ENCODE measurements at regions not wholly inside any gene's neighbourhood (a gene's known extent, or its start where the extent isn't known, plus 50 kb on each side); places are given as distances from the start of the nearest gene placed in this dataset.

DNA sequence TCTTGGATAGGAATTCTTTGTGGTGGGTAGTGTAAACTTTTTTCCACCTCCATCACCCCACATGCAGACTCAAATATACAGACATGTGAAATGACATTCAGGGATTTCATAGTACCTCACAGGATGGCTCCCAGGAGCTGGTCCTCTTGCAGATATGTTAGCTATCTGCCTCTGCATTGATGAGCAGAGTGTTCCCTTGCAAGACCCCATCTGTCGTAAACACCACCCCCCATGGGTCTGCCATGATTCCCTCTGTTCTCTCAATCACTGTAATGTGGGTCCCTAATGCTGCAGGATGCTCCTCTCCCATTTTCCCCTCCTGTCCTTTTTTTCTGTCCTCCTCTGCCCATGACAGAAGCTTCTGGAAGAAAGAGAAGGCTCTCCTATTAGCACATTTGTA, 391.2 kb upstream of the PODXL start (continued):
- TF ChIP-seq, protein P1, sequence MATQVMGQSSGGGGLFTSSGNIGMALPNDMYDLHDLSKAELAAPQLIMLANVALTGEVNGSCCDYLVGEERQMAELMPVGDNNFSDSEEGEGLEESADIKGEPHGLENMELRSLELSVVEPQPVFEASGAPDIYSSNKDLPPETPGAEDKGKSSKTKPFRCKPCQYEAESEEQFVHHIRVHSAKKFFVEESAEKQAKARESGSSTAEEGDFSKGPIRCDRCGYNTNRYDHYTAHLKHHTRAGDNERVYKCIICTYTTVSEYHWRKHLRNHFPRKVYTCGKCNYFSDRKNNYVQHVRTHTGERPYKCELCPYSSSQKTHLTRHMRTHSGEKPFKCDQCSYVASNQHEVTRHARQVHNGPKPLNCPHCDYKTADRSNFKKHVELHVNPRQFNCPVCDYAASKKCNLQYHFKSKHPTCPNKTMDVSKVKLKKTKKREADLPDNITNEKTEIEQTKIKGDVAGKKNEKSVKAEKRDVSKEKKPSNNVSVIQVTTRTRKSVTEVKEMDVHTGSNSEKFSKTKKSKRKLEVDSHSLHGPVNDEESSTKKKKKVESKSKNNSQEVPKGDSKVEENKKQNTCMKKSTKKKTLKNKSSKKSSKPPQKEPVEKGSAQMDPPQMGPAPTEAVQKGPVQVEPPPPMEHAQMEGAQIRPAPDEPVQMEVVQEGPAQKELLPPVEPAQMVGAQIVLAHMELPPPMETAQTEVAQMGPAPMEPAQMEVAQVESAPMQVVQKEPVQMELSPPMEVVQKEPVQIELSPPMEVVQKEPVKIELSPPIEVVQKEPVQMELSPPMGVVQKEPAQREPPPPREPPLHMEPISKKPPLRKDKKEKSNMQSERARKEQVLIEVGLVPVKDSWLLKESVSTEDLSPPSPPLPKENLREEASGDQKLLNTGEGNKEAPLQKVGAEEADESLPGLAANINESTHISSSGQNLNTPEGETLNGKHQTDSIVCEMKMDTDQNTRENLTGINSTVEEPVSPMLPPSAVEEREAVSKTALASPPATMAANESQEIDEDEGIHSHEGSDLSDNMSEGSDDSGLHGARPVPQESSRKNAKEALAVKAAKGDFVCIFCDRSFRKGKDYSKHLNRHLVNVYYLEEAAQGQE (IDR thresholded peaks at IDR 0.05) = no peak
- TF ChIP-seq CEBPB (IDR thresholded peaks at IDR 0.05) (no peak), POLR2AphosphoS2 (conservative IDR thresholded peaks at IDR 0.05; ENCODE audit: low read length) (no peak), BCL3 (IDR thresholded peaks at IDR 0.05) (no peak), RARB (CRISPR knock-in tag; IDR thresholded peaks at IDR 0.05) (no peak)
- TF ChIP-seq, protein P2, sequence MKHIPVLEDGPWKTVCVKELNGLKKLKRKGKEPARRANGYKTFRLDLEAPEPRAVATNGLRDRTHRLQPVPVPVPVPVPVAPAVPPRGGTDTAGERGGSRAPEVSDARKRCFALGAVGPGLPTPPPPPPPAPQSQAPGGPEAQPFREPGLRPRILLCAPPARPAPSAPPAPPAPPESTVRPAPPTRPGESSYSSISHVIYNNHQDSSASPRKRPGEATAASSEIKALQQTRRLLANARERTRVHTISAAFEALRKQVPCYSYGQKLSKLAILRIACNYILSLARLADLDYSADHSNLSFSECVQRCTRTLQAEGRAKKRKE (CRISPR knock-in tag; IDR thresholded peaks at IDR 0.05; ENCODE audit: low read depth) = no peak

GRCh38 chr7:131945957-131946544, 389.6 kb upstream of the PODXL start:
- FAIRE-seq (no peak), DNase-seq (ENCODE audit: low read depth in 1 of 2, low spot score in 1 of 2) (no peak), ATAC-seq (no peak)
- POLR2A ChIA-PET = no interaction called here
- 86% methylated on average over 14 of the region's 14 CpGs for WGBS (ENCODE audit: missing lambda C conversion rate)
- no peak for TF ChIP-seq RFX5 (IDR thresholded peaks at IDR 0.05)
- no peak for TF ChIP-seq BCL3 (IDR thresholded peaks at IDR 0.05)
- TF ChIP-seq ZSCAN20 (CRISPR knock-in tag; IDR thresholded peaks at IDR 0.05) = no peak
- TF ChIP-seq, protein P3, sequence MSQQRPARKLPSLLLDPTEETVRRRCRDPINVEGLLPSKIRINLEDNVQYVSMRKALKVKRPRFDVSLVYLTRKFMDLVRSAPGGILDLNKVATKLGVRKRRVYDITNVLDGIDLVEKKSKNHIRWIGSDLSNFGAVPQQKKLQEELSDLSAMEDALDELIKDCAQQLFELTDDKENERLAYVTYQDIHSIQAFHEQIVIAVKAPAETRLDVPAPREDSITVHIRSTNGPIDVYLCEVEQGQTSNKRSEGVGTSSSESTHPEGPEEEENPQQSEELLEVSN (IDR thresholded peaks at IDR 0.05; ENCODE audit: borderline replicate concordance, low read depth) = no peak
- TF ChIP-seq ESRRA (IDR thresholded peaks at IDR 0.05; ENCODE audit: borderline replicate concordance, low read length) = no peak
- TF ChIP-seq ZNF302 (CRISPR knock-in tag; IDR thresholded peaks at IDR 0.05) = no peak
- no peak for TF ChIP-seq RCOR1 (IDR thresholded peaks at IDR 0.05; ENCODE audit: low read depth, low read length)
- no peak for TF ChIP-seq EP300 (IDR thresholded peaks at IDR 0.05)
- TF ChIP-seq, protein P4, sequence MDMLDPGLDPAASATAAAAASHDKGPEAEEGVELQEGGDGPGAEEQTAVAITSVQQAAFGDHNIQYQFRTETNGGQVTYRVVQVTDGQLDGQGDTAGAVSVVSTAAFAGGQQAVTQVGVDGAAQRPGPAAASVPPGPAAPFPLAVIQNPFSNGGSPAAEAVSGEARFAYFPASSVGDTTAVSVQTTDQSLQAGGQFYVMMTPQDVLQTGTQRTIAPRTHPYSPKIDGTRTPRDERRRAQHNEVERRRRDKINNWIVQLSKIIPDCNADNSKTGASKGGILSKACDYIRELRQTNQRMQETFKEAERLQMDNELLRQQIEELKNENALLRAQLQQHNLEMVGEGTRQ (IDR thresholded peaks at IDR 0.05) = no peak
- TF ChIP-seq SMC3 (IDR thresholded peaks at IDR 0.05) = no peak
- no peak for TF ChIP-seq FOSB (CRISPR knock-in tag; IDR thresholded peaks at IDR 0.05)
- TF ChIP-seq MAZ (IDR thresholded peaks at IDR 0.05; ENCODE audit: borderline replicate concordance, low read depth, low read length) = no peak
- TF ChIP-seq MYC (IDR thresholded peaks at IDR 0.05; ENCODE audit: borderline replicate concordance, low read length) = no peak
- Histone ChIP-seq H3K27ac (peak overlapping the region; percentile 76 to 92), H3K4me3 (no peak overlapping the region), H3K4me1 (peaks cover 45% of the 10 kb centered on the region), H3K9me3 (peaks cover 6% of the 10 kb centered on the region; the same call in 2 of the 3 replicates), H3K4me2 (peak overlapping the region; percentile 82)
- CTCF ChIA-PET = interaction anchor here (0.7 to 10.7 kb wide), 75 partner anchors 9 to 634 kb away, joined by 3 to 170 read pairs (median 5); no protein-coding TSS in a partner anchor

Data from A549 (cell line).